ENCODE measurements at regions not wholly inside any gene's neighbourhood (a gene's known extent, or its start where the extent isn't known, plus 50 kb on each side); places are given as distances from the start of the nearest gene placed in this dataset.

GRCh38 chr3:153448151-153448829 lies 286.3 kb downstream of the RAP2B start:
- peak in 2 of 3 donors; percentile 62 to 66 for DNase-seq
- H3K36me3 ChIP-seq (ENCODE audit: control insufficient read depth in 4 of 4, insufficient read depth in 4 of 4, low read length in 4 of 4) = no peaks in the 10 kb centered on the region
- TF ChIP-seq CTCF (IDR thresholded peaks at IDR 0.05; ENCODE audit: control extremely low read depth, extremely low read depth) = no peak
- peaks cover 0 to 2% (median 0%) of the 10 kb centered on the region in 5 donors for H3K4me1 ChIP-seq (ENCODE audit: control insufficient read depth in 5 of 5, insufficient read depth in 5 of 5, low read length in 5 of 5)
- no peaks in the 10 kb centered on the region for H3K9me3 ChIP-seq (ENCODE audit: control insufficient read depth in 4 of 4, insufficient read depth in 3 of 4, low read length in 3 of 4)
- H3K4me3 ChIP-seq = no peak overlapping the region
- no peaks in the 10 kb centered on the region for H3K27me3 ChIP-seq (ENCODE audit: control insufficient read depth in 3 of 3, insufficient read depth in 3 of 3, low read length in 2 of 3)
- no peak overlapping the region for H3K27ac ChIP-seq (ENCODE audit: low read depth in 1 of 2, low read length in 1 of 2)
- no peak for ATAC-seq (ENCODE audit: insufficient read depth, low FRiP score)
- 65 to 80% methylated on average over 5 of the region's 5 CpGs for WGBS, 2 donors
- H3K9ac ChIP-seq (ENCODE audit: insufficient read depth in 1 of 2, low read length in 2 of 2) = no peak overlapping the region

GRCh38 chr3:153456833-153457545 lies 295.0 kb downstream of the RAP2B start:
- Histone ChIP-seq H3K4me1 (ENCODE audit: control insufficient read depth in 5 of 5, insufficient read depth in 5 of 5, low read length in 5 of 5) (no peaks in the 10 kb centered on the region), H3K9me3 (ENCODE audit: control insufficient read depth in 4 of 4, insufficient read depth in 3 of 4, low read length in 3 of 4) (no peaks in the 10 kb centered on the region), H3K36me3 (ENCODE audit: control insufficient read depth in 4 of 4, insufficient read depth in 4 of 4, low read length in 4 of 4) (no peaks in the 10 kb centered on the region), H3K4me3 (no peak overlapping the region), H3K27ac (ENCODE audit: low read depth in 1 of 2, low read length in 1 of 2) (no peak overlapping the region), H3K9ac (ENCODE audit: insufficient read depth in 1 of 2, low read length in 2 of 2) (no peak overlapping the region), H3K27me3 (ENCODE audit: control insufficient read depth in 3 of 3, insufficient read depth in 3 of 3, low read length in 2 of 3) (no peaks in the 10 kb centered on the region)
- no peak for TF ChIP-seq CTCF (IDR thresholded peaks at IDR 0.05; ENCODE audit: control extremely low read depth, extremely low read depth)
- DNase-seq (no peak), ATAC-seq (ENCODE audit: insufficient read depth, low FRiP score) (no peak)
- 69 to 95% methylated on average over 2 of the region's 2 CpGs for WGBS, 2 donors

GRCh38 chr3:153458881-153459280 lies 296.9 kb downstream of the RAP2B start:
- Histone ChIP-seq H3K4me3 (no peak overlapping the region), H3K27ac (ENCODE audit: low read depth in 1 of 2, low read length in 1 of 2) (no peak overlapping the region), H3K27me3 (ENCODE audit: control insufficient read depth in 3 of 3, insufficient read depth in 3 of 3, low read length in 2 of 3) (no peaks in the 10 kb centered on the region), H3K9ac (ENCODE audit: insufficient read depth in 1 of 2, low read length in 2 of 2) (no peak overlapping the region), H3K36me3 (ENCODE audit: control insufficient read depth in 4 of 4, insufficient read depth in 4 of 4, low read length in 4 of 4) (no peaks in the 10 kb centered on the region), H3K9me3 (ENCODE audit: control insufficient read depth in 4 of 4, insufficient read depth in 3 of 4, low read length in 3 of 4) (no peaks in the 10 kb centered on the region), H3K4me1 (ENCODE audit: control insufficient read depth in 5 of 5, insufficient read depth in 5 of 5, low read length in 5 of 5) (no peaks in the 10 kb centered on the region)
- no peak for TF ChIP-seq CTCF (IDR thresholded peaks at IDR 0.05; ENCODE audit: control extremely low read depth, extremely low read depth)
- 70 to 82% methylated on average over 3 of the region's 3 CpGs for WGBS, 2 donors
- ATAC-seq (ENCODE audit: insufficient read depth, low FRiP score) = no peak
- no peak for DNase-seq

Data from lung (tissue), 11 donors.